HG03175 (cell line): ENCODE measurements at regions not wholly inside any gene's neighbourhood (a gene's known extent, or its start where the extent isn't known, plus 50 kb on each side); places are given as distances from the start of the nearest gene placed in this dataset.
"Not testable (repeated sequence)": the region's sequence is repeated elsewhere in the genome, so short reads cannot be mapped to it uniquely, and the experiment has no call there.

Experiments
- ATAC-seq: cut with Tn5 transposase; IDR thresholded peaks from one replicate; pipeline ENCODE4 v1.9.1; 2021; ENCODE audit warnings: mild to moderate bottlenecking, moderate library complexity; ENCODE audit not compliant: unreplicated experiment

GRCh38 chr19:41495589-41495988, 52.6 kb downstream of the ERICH4 start:
- no peak for ATAC-seq

GRCh38 chr19:41499899-41500298, 56.9 kb downstream of the ERICH4 start:
- no peak for ATAC-seq

- no peak for ATAC-seq
Observed at GRCh38 chr19:41500443-41500842, 57.5 kb downstream of the ERICH4 start.

GRCh38 chr19:41501854-41502253, 58.9 kb downstream of the ERICH4 start:
- ATAC-seq, result no peak

- no peak for ATAC-seq
Observed at GRCh38 chr19:41505105-41505504, 62.1 kb downstream of the ERICH4 start.

- ATAC-seq, result no peak
Observed at GRCh38 chr19:41510484-41510883, 65.5 kb upstream of the CEACAM21 start.

- ATAC-seq, result no peak
Observed at GRCh38 chr19:41511628-41512027, 64.3 kb upstream of the CEACAM21 start.

GRCh38 chr19:41515015-41515652, 60.8 kb upstream of the CEACAM21 start:
- ATAC-seq, result no peak

- ATAC-seq, result not testable (repeated sequence)
Observed at GRCh38 chr19:41516292-41517171, 59.4 kb upstream of the CEACAM21 start.

- ATAC-seq, result no peak
Observed at GRCh38 chr19:41518141-41518540, 57.8 kb upstream of the CEACAM21 start.

GRCh38 chr19:41521138-41521930, 54.6 kb upstream of the CEACAM21 start:
- peak; percentile 60 for ATAC-seq

GRCh38 chr19:41521931-41522555, 53.9 kb upstream of the CEACAM21 start:
- ATAC-seq, result peak; percentile 45

GRCh38 chr19:41525989-41526388, 50.0 kb upstream of the CEACAM21 start:
- no peak for ATAC-seq
